CD14-positive monocyte (primary cell): ENCODE measurements at regions not wholly inside any gene's neighbourhood (a gene's known extent, or its start where the extent isn't known, plus 50 kb on each side); places are given as distances from the start of the nearest gene placed in this dataset.

ENCODE experiments used
- DNase-seq, 3 donors: peaks; one replicate each; pipeline ENCODE4 v3.0.0-alpha.2; 2011 to 2022
- H2AFZ ChIP-seq: 2 replicates; pipeline ENCODE4 v1.6.0; 2012; ENCODE audit warnings: mild to moderate bottlenecking, low read depth, low read length, inconsistent platforms; ENCODE audit not compliant: insufficient read depth, poor library complexity, severe bottlenecking
- H3K27ac ChIP-seq, 2 donors: 1 replicate in 1 of 2; 2 replicates in 1 of 2; pipeline ENCODE4 v1.5.1; 2012 to 2013; ENCODE audit warnings: low read length in 2 of 2, control low read depth in 1 of 2, inconsistent platforms in 1 of 2, low read depth in 1 of 2, mild to moderate bottlenecking in 1 of 2
- H3K27me3 ChIP-seq, 2 donors: one replicate each; pipeline versions ENCODE4 v1.6.0 to v1.6.1; 2011 to 2013; ENCODE audit warnings: low read length in 2 of 2; ENCODE audit not compliant: control insufficient read depth in 2 of 2, insufficient read depth in 2 of 2
- H3K36me3 ChIP-seq, 2 donors: replicated peaks in 1 of 2; 1 replicate in 1 of 2; 2 replicates in 1 of 2; pipeline versions ENCODE4 v1.5.1 to v1.6.1; 2012 to 2013; ENCODE audit warnings: low read length in 2 of 2, control low read depth in 1 of 2, inconsistent platforms in 1 of 2, mild to moderate bottlenecking in 1 of 2; ENCODE audit not compliant: insufficient read depth in 2 of 2, control insufficient read depth in 1 of 2
- H3K4me1 ChIP-seq, 2 donors: 1 replicate in 1 of 2; 2 replicates in 1 of 2; pipeline versions ENCODE4 v1.5.1 to v1.6.1; 2012 to 2013; ENCODE audit warnings: low read length in 2 of 2, control low read depth in 1 of 2, inconsistent platforms in 1 of 2, mild to moderate bottlenecking in 1 of 2, moderate library complexity in 1 of 2; ENCODE audit not compliant: insufficient read depth in 2 of 2, control insufficient read depth in 1 of 2
- H3K4me2 ChIP-seq: replicated peaks from 2 replicates; pipeline ENCODE3; 2012; ENCODE audit warnings: low read length, moderate library complexity, mild to moderate bottlenecking; ENCODE audit not compliant: poor library complexity, severe bottlenecking; ENCODE audit errors: extremely low read depth
- H3K4me3 ChIP-seq, 3 experiments: fragments of 200-600 bp in 1 of 3; sonication (generic) in 1 of 3; replicated peaks in 1 of 3; 1 replicate in 2 of 3; 2 replicates in 1 of 3; pipeline ENCODE4 v1.5.1; 2011 to 2013; ENCODE audit warnings: low read length in 3 of 3, mild to moderate bottlenecking in 3 of 3, control low read depth in 2 of 3, low read depth in 2 of 3, inconsistent platforms in 1 of 3, moderate library complexity in 1 of 3
- H3K79me2 ChIP-seq: 2 replicates; pipeline ENCODE4 v1.6.0; 2012; ENCODE audit warnings: mild to moderate bottlenecking, control low read depth, inconsistent platforms, low read length, moderate library complexity; ENCODE audit not compliant: insufficient read depth
- H3K9ac ChIP-seq: 2 replicates; pipeline ENCODE4 v1.6.0; 2017; ENCODE audit warnings: low read length, mild to moderate bottlenecking; ENCODE audit not compliant: insufficient read depth, poor library complexity, severe bottlenecking
- H3K9me3 ChIP-seq, 2 donors: replicated peaks in 1 of 2; 1 replicate in 1 of 2; 2 replicates in 1 of 2; pipeline versions ENCODE4 v1.5.1 to v1.6.1; 2012 to 2013; ENCODE audit warnings: low read length in 2 of 2, control low read depth in 1 of 2; ENCODE audit not compliant: control insufficient read depth in 1 of 2, insufficient read depth in 1 of 2
- H4K20me1 ChIP-seq: 2 replicates; pipeline ENCODE4 v1.6.0; 2012; ENCODE audit warnings: mild to moderate bottlenecking, low read length, control low read depth, moderate library complexity; ENCODE audit not compliant: insufficient read depth
- H3K27ac Mint-ChIP-seq, 7 donors: one replicate each; pipeline ENCODE4 v1.8.0; 2020; ENCODE audit warnings: mild to moderate bottlenecking in 7 of 7, mixed read lengths in 7 of 7, moderate library complexity in 6 of 7, inconsistent platforms in 2 of 7
- H3K27me3 Mint-ChIP-seq, 3 donors: one replicate each; pipeline ENCODE4 v1.8.0; 2021 to 2022; ENCODE audit warnings: low read depth in 3 of 3, mild to moderate bottlenecking in 3 of 3, mixed read lengths in 3 of 3, moderate library complexity in 3 of 3, inconsistent platforms in 1 of 3
- H3K36me3 Mint-ChIP-seq, 2 donors: one replicate each; pipeline ENCODE4 v1.8.0; 2020; ENCODE audit warnings: mixed read lengths in 2 of 2, inconsistent platforms in 1 of 2, mild to moderate bottlenecking in 1 of 2
- H3K4me1 Mint-ChIP-seq: one replicate; pipeline ENCODE4 v1.8.0; 2020; ENCODE audit warnings: mild to moderate bottlenecking, mixed read lengths
- H3K4me3 Mint-ChIP-seq, 2 donors: one replicate each; pipeline ENCODE4 v1.8.0; 2020; ENCODE audit warnings: mild to moderate bottlenecking in 2 of 2, mixed read lengths in 2 of 2, moderate library complexity in 1 of 2
- H3K9me3 Mint-ChIP-seq, 7 donors: one replicate each; pipeline ENCODE4 v1.8.0; 2020 to 2022; ENCODE audit warnings: mixed read lengths in 7 of 7, mild to moderate bottlenecking in 6 of 7, moderate library complexity in 6 of 7, inconsistent platforms in 2 of 7
- WGBS: methylation state at CpG from one replicate; pipeline ENCODE4 v1.1.5; 2013; ENCODE audit warnings: missing lambda C conversion rate; ENCODE audit not compliant: insufficient coverage; 5-methylcytosine and 5-hydroxymethylcytosine counted together
- intact Hi-C, 2 donors: fragments of 100-400 bp; cut with micrococcal nuclease; formaldehyde crosslinking; loops; one replicate each; pipeline versions ENCODE4 v1.15.0 to v1.15.1; 2023
- TF ChIP-seq, protein P1 (sequence below): fragments of 200-600 bp; IDR thresholded peaks from one replicate; pipeline ENCODE4 v1.8.0; 2022; ENCODE audit warnings: antibody characterized with exemption, mild to moderate bottlenecking

DNA sequence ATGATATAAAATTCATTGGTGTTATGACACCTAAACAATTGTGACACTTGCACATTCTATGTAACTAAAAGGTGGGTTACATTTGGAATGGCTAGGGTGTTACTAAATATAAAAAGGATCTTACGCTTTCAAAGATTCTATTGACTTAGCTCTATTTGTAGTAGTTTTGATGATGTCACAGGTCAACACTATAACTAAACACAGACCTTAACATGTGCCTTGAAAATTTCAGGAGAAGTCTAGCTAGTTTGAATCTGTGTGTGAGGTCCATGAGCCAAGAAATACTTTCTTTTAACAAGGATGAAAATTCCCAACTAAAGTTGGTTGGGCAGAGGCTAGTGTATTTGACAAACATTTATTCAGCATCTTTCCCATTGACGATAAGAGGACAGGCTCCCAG is 298.0 kb downstream of the GPAT3 start:
- Mint-ChIP-seq H3K4me1 (no peaks in the 10 kb centered on the region), H3K27me3 (peaks cover 0 to 4% (median 0%) of the 10 kb centered on the region in 3 donors), H3K36me3 (no peaks in the 10 kb centered on the region), H3K4me3 (no peak overlapping the region), H3K9me3 (peaks cover 0 to 2% (median 0%) of the 10 kb centered on the region in 7 donors), H3K27ac (no peak overlapping the region)
- H3K27ac ChIP-seq = no peak overlapping the region
- H3K9ac ChIP-seq = no peak overlapping the region
- no peaks in the 10 kb centered on the region for H3K9me3 ChIP-seq
- TF ChIP-seq, protein P1, sequence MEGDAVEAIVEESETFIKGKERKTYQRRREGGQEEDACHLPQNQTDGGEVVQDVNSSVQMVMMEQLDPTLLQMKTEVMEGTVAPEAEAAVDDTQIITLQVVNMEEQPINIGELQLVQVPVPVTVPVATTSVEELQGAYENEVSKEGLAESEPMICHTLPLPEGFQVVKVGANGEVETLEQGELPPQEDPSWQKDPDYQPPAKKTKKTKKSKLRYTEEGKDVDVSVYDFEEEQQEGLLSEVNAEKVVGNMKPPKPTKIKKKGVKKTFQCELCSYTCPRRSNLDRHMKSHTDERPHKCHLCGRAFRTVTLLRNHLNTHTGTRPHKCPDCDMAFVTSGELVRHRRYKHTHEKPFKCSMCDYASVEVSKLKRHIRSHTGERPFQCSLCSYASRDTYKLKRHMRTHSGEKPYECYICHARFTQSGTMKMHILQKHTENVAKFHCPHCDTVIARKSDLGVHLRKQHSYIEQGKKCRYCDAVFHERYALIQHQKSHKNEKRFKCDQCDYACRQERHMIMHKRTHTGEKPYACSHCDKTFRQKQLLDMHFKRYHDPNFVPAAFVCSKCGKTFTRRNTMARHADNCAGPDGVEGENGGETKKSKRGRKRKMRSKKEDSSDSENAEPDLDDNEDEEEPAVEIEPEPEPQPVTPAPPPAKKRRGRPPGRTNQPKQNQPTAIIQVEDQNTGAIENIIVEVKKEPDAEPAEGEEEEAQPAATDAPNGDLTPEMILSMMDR = no peak
- no peak for DNase-seq
- no peak overlapping the region for H3K4me2 ChIP-seq
- no CpG with 5 or more reads among the region's 2 CpGs for WGBS
- H3K4me3 ChIP-seq = no peak overlapping the region
- no peaks in the 10 kb centered on the region for H4K20me1 ChIP-seq
- no peaks in the 10 kb centered on the region for H3K36me3 ChIP-seq
- H3K27me3 ChIP-seq = no peaks in the 10 kb centered on the region
- H2AFZ ChIP-seq = no peak overlapping the region
- no peaks in the 10 kb centered on the region for H3K4me1 ChIP-seq
- intact Hi-C loops = no loop called here
- no peaks in the 10 kb centered on the region for H3K79me2 ChIP-seq

GRCh38 chr4:83832110-83832825 is 296.4 kb downstream of the GPAT3 start:
- no peaks in the 10 kb centered on the region for H3K9me3 ChIP-seq
- H3K27me3 Mint-ChIP-seq = peaks cover 0 to 4% (median 0%) of the 10 kb centered on the region in 3 donors
- no peak overlapping the region for H2AFZ ChIP-seq
- no CpG with 5 or more reads among the region's 4 CpGs for WGBS
- H3K4me1 ChIP-seq = no peaks in the 10 kb centered on the region
- no peak overlapping the region for H3K4me3 Mint-ChIP-seq
- H3K27ac ChIP-seq = no peak overlapping the region
- TF ChIP-seq, protein P1 = no peak
- H3K4me2 ChIP-seq = no peak overlapping the region
- H3K79me2 ChIP-seq = no peaks in the 10 kb centered on the region
- no peak overlapping the region for H3K9ac ChIP-seq
- intact Hi-C loops = no loop called here
- H3K4me1 Mint-ChIP-seq = no peaks in the 10 kb centered on the region
- no peak overlapping the region for H3K27ac Mint-ChIP-seq
- H3K36me3 ChIP-seq = no peaks in the 10 kb centered on the region
- H3K27me3 ChIP-seq = no peaks in the 10 kb centered on the region
- DNase-seq = no peak
- H3K36me3 Mint-ChIP-seq = no peaks in the 10 kb centered on the region
- no peak overlapping the region for H3K4me3 ChIP-seq
- H4K20me1 ChIP-seq = no peaks in the 10 kb centered on the region
- H3K9me3 Mint-ChIP-seq = peaks cover 0 to 5% (median 0%) of the 10 kb centered on the region in 7 donors
